H1 (cell line): ENCODE measurements at regions not wholly inside any gene's neighbourhood (a gene's known extent, or its start where the extent isn't known, plus 50 kb on each side); places are given as distances from the start of the nearest gene placed in this dataset.

Experiments
- POLR2A ChIP-seq, 2 experiments: IDR thresholded peaks; 1 replicate in 1 of 2; 2 replicates in 1 of 2; pipeline ENCODE4 v1.6.1; 2011; ENCODE audit warnings: low read depth in 2 of 2, low read length in 2 of 2, mild to moderate bottlenecking in 2 of 2; ENCODE audit errors: control extremely low read depth in 1 of 2
- TF ChIP-seq, protein P1 (sequence below), 3 experiments: IDR thresholded peaks; 1 replicate in 2 of 3; 2 replicates in 1 of 3; pipeline versions ENCODE4 v1.5.1 to v1.6.1; 2011; ENCODE audit warnings: low read length in 3 of 3, mild to moderate bottlenecking in 3 of 3, inconsistent platforms in 2 of 3, low read depth in 1 of 3, moderate library complexity in 1 of 3; ENCODE audit not compliant: insufficient read depth in 1 of 3; ENCODE audit errors: control extremely low read depth in 1 of 3

DNA sequence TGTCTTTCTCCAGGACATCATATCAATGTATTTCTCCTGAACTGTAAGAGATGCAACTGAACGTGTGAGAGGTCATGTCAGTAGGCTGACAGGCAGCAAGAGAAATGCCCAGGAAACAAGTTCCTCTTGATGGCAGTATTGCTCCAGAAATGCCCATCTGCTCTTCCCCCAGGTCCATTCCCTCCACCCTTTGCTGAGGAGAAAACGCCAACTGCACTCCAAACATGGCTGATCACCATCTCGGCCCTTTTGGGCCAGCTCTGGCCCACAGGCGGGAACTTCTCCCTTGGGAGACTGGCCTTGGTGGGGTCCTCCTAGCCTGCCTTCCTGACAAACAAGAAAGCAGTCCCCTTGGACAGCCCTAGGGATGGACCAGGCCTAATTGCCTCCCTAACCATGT, 276.5 kb upstream of the AGTR2 start:
- TF ChIP-seq POLR2A (IDR thresholded peaks at IDR 0.05; ENCODE audit: control extremely low read depth in 1 of 2, low read depth in 2 of 2, low read length in 2 of 2), result no peak
- TF ChIP-seq, protein P1, sequence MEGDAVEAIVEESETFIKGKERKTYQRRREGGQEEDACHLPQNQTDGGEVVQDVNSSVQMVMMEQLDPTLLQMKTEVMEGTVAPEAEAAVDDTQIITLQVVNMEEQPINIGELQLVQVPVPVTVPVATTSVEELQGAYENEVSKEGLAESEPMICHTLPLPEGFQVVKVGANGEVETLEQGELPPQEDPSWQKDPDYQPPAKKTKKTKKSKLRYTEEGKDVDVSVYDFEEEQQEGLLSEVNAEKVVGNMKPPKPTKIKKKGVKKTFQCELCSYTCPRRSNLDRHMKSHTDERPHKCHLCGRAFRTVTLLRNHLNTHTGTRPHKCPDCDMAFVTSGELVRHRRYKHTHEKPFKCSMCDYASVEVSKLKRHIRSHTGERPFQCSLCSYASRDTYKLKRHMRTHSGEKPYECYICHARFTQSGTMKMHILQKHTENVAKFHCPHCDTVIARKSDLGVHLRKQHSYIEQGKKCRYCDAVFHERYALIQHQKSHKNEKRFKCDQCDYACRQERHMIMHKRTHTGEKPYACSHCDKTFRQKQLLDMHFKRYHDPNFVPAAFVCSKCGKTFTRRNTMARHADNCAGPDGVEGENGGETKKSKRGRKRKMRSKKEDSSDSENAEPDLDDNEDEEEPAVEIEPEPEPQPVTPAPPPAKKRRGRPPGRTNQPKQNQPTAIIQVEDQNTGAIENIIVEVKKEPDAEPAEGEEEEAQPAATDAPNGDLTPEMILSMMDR (IDR thresholded peaks at IDR 0.05; ENCODE audit: control extremely low read depth in 1 of 3, insufficient read depth in 1 of 3, low read depth in 1 of 3, low read length in 3 of 3), result no peak
